Keratinocyte (primary cell): ENCODE measurements at regions not wholly inside any gene's neighbourhood (a gene's known extent, or its start where the extent isn't known, plus 50 kb on each side); places are given as distances from the start of the nearest gene placed in this dataset.

Experiments
- DNase-seq: peaks from one replicate; pipeline ENCODE4 v3.0.0-alpha.2; 2011; ENCODE audit warnings: low read depth, missing footprints, low spot score
- FAIRE-seq: peaks from 2 replicates; lab custom pipeline; 2011; peaks lifted over from hg19 to GRCh38; lab: Jason Lieb, UNC
- H2AFZ ChIP-seq: 2 replicates; pipeline ENCODE4 v1.6.0; 2012; ENCODE audit warnings: low read length, control low read depth, inconsistent platforms; ENCODE audit not compliant: control insufficient read depth
- H3K27ac ChIP-seq: 2 replicates; pipeline ENCODE4 v1.5.1; 2011; ENCODE audit warnings: low read length; ENCODE audit not compliant: control insufficient read depth, insufficient read depth
- H3K27me3 ChIP-seq: 3 replicates; pipeline ENCODE4 v1.6.0; 2011; ENCODE audit warnings: low read length; ENCODE audit not compliant: control insufficient read depth, insufficient read depth; ENCODE audit errors: extremely low read depth
- H3K36me3 ChIP-seq, 2 experiments: 2 replicates in 1 of 2; 3 replicates in 1 of 2; pipeline ENCODE4 v1.5.1; 2011; ENCODE audit warnings: low read length in 2 of 2, mild to moderate bottlenecking in 1 of 2; ENCODE audit not compliant: control insufficient read depth in 2 of 2, insufficient read depth in 2 of 2; ENCODE audit errors: extremely low read depth in 1 of 2
- H3K4me1 ChIP-seq: 3 replicates; pipeline ENCODE4 v1.5.1; 2011; ENCODE audit warnings: low read length; ENCODE audit not compliant: control insufficient read depth, insufficient read depth; ENCODE audit errors: extremely low read depth
- H3K4me2 ChIP-seq: 3 replicates; pipeline ENCODE4 v1.6.0; 2011; ENCODE audit warnings: low read depth, low read length; ENCODE audit not compliant: control insufficient read depth, insufficient read depth; ENCODE audit errors: extremely low read depth
- H3K4me3 ChIP-seq, 3 experiments: fragments of 200-600 bp in 1 of 3; sonication (generic) in 1 of 3; 2 replicates in 2 of 3; 3 replicates in 1 of 3; pipeline ENCODE4 v1.5.1; 2011 to 2016; ENCODE audit warnings: low read length in 3 of 3, mild to moderate bottlenecking in 3 of 3, control low read depth in 2 of 3, inconsistent platforms in 1 of 3, low read depth in 1 of 3, mixed read lengths in 1 of 3, mixed run types in 1 of 3, moderate library complexity in 1 of 3; ENCODE audit not compliant: control insufficient read depth in 2 of 3, insufficient read depth in 2 of 3; ENCODE audit errors: extremely low read depth in 1 of 3
- H3K79me2 ChIP-seq: 2 replicates; pipeline ENCODE4 v1.6.0; 2012; ENCODE audit warnings: low read length; ENCODE audit not compliant: control insufficient read depth, insufficient read depth
- H3K9ac ChIP-seq: 3 replicates; pipeline ENCODE4 v1.6.0; 2011; ENCODE audit warnings: low read length; ENCODE audit not compliant: control insufficient read depth, insufficient read depth; ENCODE audit errors: extremely low read depth
- H3K9me1 ChIP-seq: 3 replicates; pipeline ENCODE4 v1.6.0; 2011; ENCODE audit warnings: low read length; ENCODE audit not compliant: control insufficient read depth, insufficient read depth; ENCODE audit errors: extremely low read depth
- H3K9me3 ChIP-seq: 2 replicates; pipeline ENCODE4 v1.5.1; 2012; ENCODE audit warnings: low read depth, low read length; ENCODE audit not compliant: control insufficient read depth
- H4K20me1 ChIP-seq: 3 replicates; pipeline ENCODE4 v1.6.0; 2011; ENCODE audit warnings: low read length; ENCODE audit not compliant: control insufficient read depth, insufficient read depth; ENCODE audit errors: extremely low read depth
- CTCF ChIP-seq, 3 experiments: IDR thresholded peaks in 1 of 3; conservative IDR thresholded peaks in 1 of 3; optimal IDR thresholded peaks in 1 of 3; 2 replicates in 2 of 3; 3 replicates in 1 of 3; pipeline versions ENCODE3 to v1.5.1; 2011; ENCODE audit warnings: low read length in 3 of 3, mild to moderate bottlenecking in 3 of 3, moderate library complexity in 2 of 3, control low read depth in 1 of 3, inconsistent platforms in 1 of 3; ENCODE audit not compliant: insufficient read depth in 2 of 3; ENCODE audit errors: extremely low read depth in 1 of 3
- EZH2 ChIP-seq: IDR thresholded peaks from one replicate; pipeline ENCODE4 v1.6.1; 2012; ENCODE audit warnings: inconsistent platforms, mild to moderate bottlenecking, low read length, moderate library complexity
- dilution Hi-C: fragments of 300-500 bp; cut with MboI; formaldehyde crosslinking; loops from one replicate; pipeline ENCODE4 v1.7.0; 2020; ENCODE audit warnings: low sequenced_read_pairs; ENCODE audit not compliant: extremely low pct_ligation_motif_present

- DNase-seq (no peak), FAIRE-seq (no peak)
- Histone ChIP-seq H3K79me2 (no peaks in the 10 kb centered on the region), H3K4me3 (no peak overlapping the region), H3K9me3 (no peaks in the 10 kb centered on the region), H3K36me3 (no peaks in the 10 kb centered on the region), H2AFZ (no peak overlapping the region), H3K4me2 (no peak overlapping the region), H3K27me3 (no peaks in the 10 kb centered on the region), H3K9ac (no peak overlapping the region), H3K9me1 (no peaks in the 10 kb centered on the region), H3K27ac (no peak overlapping the region), H4K20me1 (peaks cover 4% of the 10 kb centered on the region), H3K4me1 (no peaks in the 10 kb centered on the region)
- dilution Hi-C loops: no loop called here
- TF ChIP-seq CTCF (optimal IDR thresholded peaks at IDR 0.05 in 1 of 3, IDR thresholded peaks at IDR 0.05 in 1 of 3, conservative IDR thresholded peaks at IDR 0.05 in 1 of 3; ENCODE audit: extremely low read depth in 1 of 3, insufficient read depth in 2 of 3, low read length in 3 of 3): no peak
- TF ChIP-seq EZH2: no peak
These were observed 403.7 kb downstream of the RPS24 start for GRCh38 chr10:78437407-78437768.

DNA sequence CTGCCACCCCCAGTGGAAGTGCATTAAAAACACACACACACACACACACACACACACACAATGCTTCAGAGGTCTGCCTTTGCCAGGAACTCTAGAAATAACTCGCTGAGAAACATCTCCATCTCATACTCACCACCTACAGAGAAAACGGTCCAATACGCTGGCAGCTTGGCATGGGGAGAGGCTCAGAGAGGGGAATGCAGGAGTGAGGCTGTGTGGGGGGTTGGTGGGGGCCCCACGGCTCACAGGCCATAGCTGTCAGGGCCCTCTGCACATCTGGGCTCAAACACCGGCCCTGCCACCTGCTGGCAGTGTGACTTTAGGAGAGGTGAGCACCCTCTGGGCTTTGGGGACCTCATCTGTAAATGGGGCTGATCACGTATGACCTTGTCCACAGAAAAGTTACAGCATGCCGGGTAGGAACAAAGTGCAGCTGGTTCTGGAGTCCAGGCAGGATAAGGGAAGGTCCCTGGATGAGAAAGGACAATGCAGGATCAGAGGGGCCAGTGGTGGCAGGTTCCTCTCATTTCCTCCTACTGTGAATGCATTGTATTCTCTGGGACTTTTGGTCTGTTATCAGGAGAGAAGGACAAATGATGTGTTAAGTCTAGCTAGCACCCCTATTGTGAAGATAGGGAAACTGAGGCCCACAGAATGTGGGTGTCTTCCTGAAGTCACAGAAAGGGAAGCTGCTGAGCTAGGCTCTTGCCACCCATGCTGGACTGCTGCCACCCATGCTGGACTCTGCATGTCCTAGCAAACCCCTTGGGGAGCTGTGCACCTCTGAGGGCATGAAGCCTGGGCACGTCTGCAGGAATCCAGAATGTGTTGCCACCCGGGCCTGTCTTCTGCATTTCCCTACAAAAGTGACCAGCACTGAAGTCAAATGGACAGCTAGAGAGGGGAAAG, 404.6 kb downstream of the RPS24 start:
- Histone ChIP-seq H3K9me3 (no peaks in the 10 kb centered on the region), H3K79me2 (no peaks in the 10 kb centered on the region), H4K20me1 (peaks cover 4% of the 10 kb centered on the region), H3K27ac (no peak overlapping the region), H3K9ac (no peak overlapping the region), H3K4me3 (no peak overlapping the region), H3K4me2 (no peak overlapping the region), H3K36me3 (no peaks in the 10 kb centered on the region), H3K9me1 (no peaks in the 10 kb centered on the region), H3K27me3 (no peaks in the 10 kb centered on the region), H2AFZ (no peak overlapping the region), H3K4me1 (no peaks in the 10 kb centered on the region)
- dilution Hi-C loops: no loop called here
- DNase-seq (no peak), FAIRE-seq (no peak)
- peak in 1 of 3 experiments; percentile 21 for TF ChIP-seq CTCF (optimal IDR thresholded peaks at IDR 0.05 in 1 of 3, IDR thresholded peaks at IDR 0.05 in 1 of 3, conservative IDR thresholded peaks at IDR 0.05 in 1 of 3; ENCODE audit: extremely low read depth in 1 of 3, insufficient read depth in 2 of 3, low read length in 3 of 3)
- no peak for TF ChIP-seq EZH2
